ENCODE measurements at regions not wholly inside any gene's neighbourhood (a gene's known extent, or its start where the extent isn't known, plus 50 kb on each side); places are given as distances from the start of the nearest gene placed in this dataset.

DNA sequence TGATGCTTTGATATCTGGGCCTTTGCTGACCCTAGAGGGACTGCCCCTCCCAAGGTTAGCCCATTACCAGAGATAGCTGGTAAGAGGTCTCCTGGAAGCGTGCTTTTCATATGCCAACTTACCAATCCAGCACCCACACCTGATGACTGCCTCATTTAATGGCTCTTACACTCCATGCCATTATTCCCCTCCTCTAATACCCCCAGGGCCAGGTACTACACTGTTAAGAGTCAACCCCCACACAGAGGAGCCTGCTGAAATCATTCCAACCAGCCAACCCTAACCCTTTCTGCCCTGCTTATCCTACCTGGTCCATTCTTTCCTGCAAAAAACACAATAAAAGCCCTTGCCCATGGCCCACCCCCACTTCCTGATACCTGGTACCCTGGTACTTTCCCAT lies 736.8 kb upstream of the SLC35B3 start:
- ATAC-seq (replicated peaks) (no peak), DNase-seq (no peak)
- no peaks in the 10 kb centered on the region for H3K36me3 Mint-ChIP-seq (ENCODE audit: insufficient read depth)
- H3K4me1 Mint-ChIP-seq (ENCODE audit: low read depth in 2 of 2): no peaks in the 10 kb centered on the region
- no peaks in the 10 kb centered on the region for H3K27me3 Mint-ChIP-seq
- H3K27ac Mint-ChIP-seq: no peak overlapping the region
- peaks cover 15 to 21% of the 10 kb centered on the region in 2 donors for H3K9me3 Mint-ChIP-seq
- H3K4me3 Mint-ChIP-seq: no peak overlapping the region

DNA sequence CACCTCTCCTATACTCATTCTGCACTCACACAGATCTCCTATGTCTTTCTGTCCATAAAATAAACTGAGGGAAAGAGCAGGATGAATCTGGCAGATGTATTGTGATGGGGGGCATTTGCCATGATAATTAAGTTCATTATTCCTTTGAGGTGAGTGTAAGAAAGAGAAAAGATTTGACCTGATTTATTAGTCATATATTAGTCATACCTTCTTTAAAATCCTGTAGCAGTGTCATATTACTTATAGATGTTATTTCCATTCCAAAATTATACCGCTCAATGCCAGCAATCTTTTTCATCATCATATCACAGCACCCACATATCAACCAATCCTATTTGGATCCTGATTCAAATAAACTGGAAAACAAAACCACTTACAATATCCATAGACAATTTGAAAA lies 733.3 kb upstream of the SLC35B3 start:
- ATAC-seq (replicated peaks) (no peak), DNase-seq (no peak)
- Mint-ChIP-seq H3K27ac (no peak overlapping the region), H3K27me3 (no peaks in the 10 kb centered on the region), H3K36me3 (ENCODE audit: insufficient read depth) (no peaks in the 10 kb centered on the region), H3K4me1 (ENCODE audit: low read depth in 2 of 2) (no peaks in the 10 kb centered on the region), H3K4me3 (no peak overlapping the region), H3K9me3 (peaks cover 9 to 11% of the 10 kb centered on the region in 2 donors)

DNA sequence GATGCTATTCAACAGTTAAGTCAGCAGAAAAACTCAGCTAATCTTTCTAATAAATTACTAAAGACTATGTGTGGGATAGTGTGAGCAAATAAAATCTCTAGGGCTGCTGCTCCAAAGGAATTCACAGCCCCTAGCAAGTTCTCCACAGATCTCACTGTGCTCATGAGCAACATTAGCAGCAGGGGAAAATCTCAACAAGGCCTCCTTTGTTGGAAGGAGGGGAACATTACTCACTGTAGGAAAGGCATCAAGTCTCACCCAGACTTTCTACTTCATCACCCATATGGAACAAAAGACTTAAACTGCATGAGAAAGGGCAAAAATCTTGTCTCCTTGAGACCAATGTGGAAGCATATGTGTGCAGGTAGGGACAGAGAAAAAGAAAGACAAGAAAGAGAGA lies 726.4 kb upstream of the SLC35B3 start:
- H3K27ac Mint-ChIP-seq: no peak overlapping the region

DNA sequence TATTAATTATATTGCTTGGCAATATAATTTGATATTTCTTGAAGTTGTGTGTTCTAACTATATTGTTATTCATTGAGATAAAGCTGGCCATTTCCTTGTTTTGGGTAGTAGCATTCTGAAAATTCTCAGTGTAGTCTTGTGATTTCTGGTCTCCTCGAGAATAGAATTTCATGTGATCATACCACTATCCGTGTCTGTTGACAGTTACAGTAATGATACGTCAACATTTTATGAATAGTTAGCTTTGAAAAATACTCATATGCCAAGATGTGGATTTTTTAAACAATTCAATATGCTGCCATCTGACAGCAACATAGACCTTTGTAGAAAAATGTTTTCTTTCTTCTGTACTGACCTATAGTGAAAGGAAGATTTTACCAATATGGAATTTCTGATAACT lies 723.7 kb upstream of the SLC35B3 start:
- DNase-seq: no peak
- H3K27me3 Mint-ChIP-seq: no peaks in the 10 kb centered on the region
- peaks cover 13 to 16% of the 10 kb centered on the region in 2 donors for H3K9me3 Mint-ChIP-seq
- H3K36me3 Mint-ChIP-seq (ENCODE audit: insufficient read depth): no peaks in the 10 kb centered on the region
- ATAC-seq (replicated peaks): no peak
- no peaks in the 10 kb centered on the region for H3K4me1 Mint-ChIP-seq (ENCODE audit: low read depth in 2 of 2)
- no peak overlapping the region for H3K27ac Mint-ChIP-seq
- no peak overlapping the region for H3K4me3 Mint-ChIP-seq

More for the DNA sequence above, 726.4 kb upstream of the SLC35B3 start:
- no peaks in the 10 kb centered on the region for H3K36me3 Mint-ChIP-seq (ENCODE audit: insufficient read depth)
- no peaks in the 10 kb centered on the region for H3K4me1 Mint-ChIP-seq (ENCODE audit: low read depth in 2 of 2)
- DNase-seq: no peak
- no peak overlapping the region for H3K4me3 Mint-ChIP-seq
- ATAC-seq (replicated peaks): no peak
- H3K27me3 Mint-ChIP-seq: no peaks in the 10 kb centered on the region
- peaks cover 11 to 16% of the 10 kb centered on the region in 2 donors for H3K9me3 Mint-ChIP-seq

DNA sequence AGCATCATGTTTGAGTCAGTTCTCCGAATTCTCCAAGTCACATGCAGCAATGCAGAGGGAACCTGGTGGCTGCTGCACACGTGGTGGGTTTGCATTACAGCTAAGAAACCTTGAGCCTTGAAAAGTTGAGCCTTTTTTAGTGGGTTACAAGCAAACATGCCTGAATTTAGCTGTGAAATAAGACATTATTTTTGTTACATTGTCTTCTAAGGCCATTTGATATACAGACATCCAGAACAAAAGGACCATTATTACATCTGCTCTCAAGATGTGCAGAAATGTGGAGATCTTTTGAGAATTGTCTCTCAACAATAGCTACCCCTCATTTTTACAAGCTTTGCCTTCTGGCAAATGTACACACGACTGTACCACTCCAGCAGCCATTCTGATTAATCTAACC lies 720.5 kb upstream of the SLC35B3 start:
- Mint-ChIP-seq H3K4me1 (ENCODE audit: low read depth in 2 of 2) (no peaks in the 10 kb centered on the region), H3K4me3 (no peak overlapping the region), H3K36me3 (ENCODE audit: insufficient read depth) (no peaks in the 10 kb centered on the region), H3K27me3 (no peaks in the 10 kb centered on the region), H3K9me3 (peaks cover 2 to 14% of the 10 kb centered on the region in 2 donors), H3K27ac (no peak overlapping the region)
- ATAC-seq (replicated peaks) (no peak), DNase-seq (no peak)

DNA sequence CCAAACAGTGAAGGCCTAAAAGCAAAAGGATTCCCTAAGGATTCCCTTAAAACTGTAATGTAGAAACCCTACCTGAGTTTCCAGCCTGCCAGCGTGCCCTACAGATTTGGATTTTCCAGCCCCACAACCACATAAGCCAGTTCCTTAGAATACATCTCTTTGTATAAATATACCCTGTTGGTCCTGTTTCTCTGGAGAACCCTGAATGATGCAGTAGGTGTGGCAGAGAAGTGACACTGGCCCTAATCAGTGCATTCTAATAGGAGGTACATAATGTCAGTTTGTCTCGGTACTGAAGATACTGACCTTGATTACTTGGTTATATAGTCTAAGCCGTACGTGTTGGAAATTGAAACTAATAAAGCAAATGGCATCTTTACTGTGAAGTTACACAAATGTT lies 707.8 kb upstream of the SLC35B3 start:
- H3K4me3 Mint-ChIP-seq: no peak overlapping the region
- H3K36me3 Mint-ChIP-seq (ENCODE audit: insufficient read depth): peaks cover 4% of the 10 kb centered on the region
- H3K4me1 Mint-ChIP-seq (ENCODE audit: low read depth in 2 of 2): no peaks in the 10 kb centered on the region
- H3K9me3 Mint-ChIP-seq: peaks cover 13 to 22% of the 10 kb centered on the region in 2 donors
- H3K27ac Mint-ChIP-seq: no peak overlapping the region
- DNase-seq (no peak), ATAC-seq (replicated peaks) (no peak)
- H3K27me3 Mint-ChIP-seq: no peaks in the 10 kb centered on the region

DNA sequence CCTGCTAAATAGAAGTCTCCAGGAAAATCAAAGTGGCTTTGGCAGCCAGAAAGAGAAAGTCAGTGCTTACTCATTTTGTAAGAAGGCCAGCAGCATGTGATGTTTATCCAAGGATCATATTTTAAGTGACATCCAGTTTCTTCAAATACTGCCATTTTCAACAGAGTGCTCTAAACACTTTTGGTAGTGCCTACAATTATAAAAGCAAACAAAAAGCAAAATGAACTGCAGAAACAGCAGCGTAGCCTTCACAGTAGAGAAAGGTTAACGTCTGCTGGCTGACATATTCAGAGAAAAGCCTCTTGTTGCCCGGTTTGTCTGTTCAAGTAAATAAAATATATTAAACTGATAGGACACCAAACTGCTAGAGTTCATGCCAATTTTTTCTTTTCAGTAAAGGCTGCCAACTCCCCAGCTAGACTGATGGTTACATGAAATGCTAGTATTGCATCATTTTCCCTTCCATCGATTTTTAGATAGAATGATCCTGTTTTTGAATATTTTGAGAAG lies 705.7 kb upstream of the SLC35B3 start:
- no peak overlapping the region for H3K27ac Mint-ChIP-seq
- no peak for DNase-seq

DNA sequence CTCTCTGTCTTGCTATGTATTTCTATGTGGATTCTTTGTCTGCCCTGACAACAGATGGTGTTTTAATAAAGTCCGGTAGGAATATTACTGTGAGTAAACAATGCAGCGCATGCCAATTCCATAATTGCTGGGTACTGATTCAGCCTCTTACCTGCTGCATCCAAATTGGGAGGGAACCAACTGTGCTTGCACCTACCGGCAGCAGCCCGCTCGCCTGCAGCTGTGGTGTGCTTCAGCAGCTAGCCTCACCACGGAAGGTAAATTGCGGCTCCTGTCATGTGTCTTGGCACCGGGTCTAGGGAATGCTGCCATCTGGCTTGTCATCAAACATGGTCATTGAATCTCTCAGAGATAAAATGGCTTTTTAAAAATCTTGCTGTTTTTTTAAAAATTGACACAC lies 704.8 kb upstream of the SLC35B3 start:
- Mint-ChIP-seq H3K36me3 (ENCODE audit: insufficient read depth) (peaks cover 4% of the 10 kb centered on the region), H3K27ac (no peak overlapping the region), H3K9me3 (peaks cover 10 to 30% of the 10 kb centered on the region in 2 donors), H3K4me1 (ENCODE audit: low read depth in 2 of 2) (no peaks in the 10 kb centered on the region), H3K4me3 (no peak overlapping the region), H3K27me3 (no peaks in the 10 kb centered on the region)
- ATAC-seq (replicated peaks) (no peak), DNase-seq (no peak)

More for the DNA sequence above, 705.7 kb upstream of the SLC35B3 start:
- H3K4me3 Mint-ChIP-seq: no peak overlapping the region
- H3K27me3 Mint-ChIP-seq: no peaks in the 10 kb centered on the region
- H3K4me1 Mint-ChIP-seq (ENCODE audit: low read depth in 2 of 2): no peaks in the 10 kb centered on the region
- H3K36me3 Mint-ChIP-seq (ENCODE audit: insufficient read depth): peaks cover 4% of the 10 kb centered on the region
- H3K9me3 Mint-ChIP-seq: peaks cover 10 to 30% of the 10 kb centered on the region in 2 donors
- no peak for ATAC-seq (replicated peaks)

DNA sequence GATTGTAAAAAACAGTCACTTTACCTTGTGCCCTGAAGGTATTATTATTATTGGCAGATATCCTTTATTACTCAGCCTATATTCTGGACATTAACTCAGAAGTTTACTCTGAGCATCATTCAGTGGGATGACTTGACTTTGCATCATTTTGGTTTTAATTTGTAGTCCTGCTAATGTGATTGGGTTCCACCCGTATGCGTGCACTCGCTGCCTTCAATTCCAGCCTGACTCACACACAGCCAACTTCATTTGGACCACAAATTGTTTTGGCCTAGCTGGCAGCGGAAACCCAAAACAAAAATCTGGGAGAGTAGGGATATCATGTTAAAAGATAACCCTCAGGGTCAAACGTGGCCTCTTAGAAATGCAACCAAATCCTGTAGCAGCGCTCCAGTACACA lies 704.4 kb upstream of the SLC35B3 start:
- Mint-ChIP-seq H3K27me3 (no peaks in the 10 kb centered on the region), H3K9me3 (peaks cover 8 to 28% of the 10 kb centered on the region in 2 donors), H3K4me1 (ENCODE audit: low read depth in 2 of 2) (no peaks in the 10 kb centered on the region), H3K27ac (no peak overlapping the region), H3K4me3 (no peak overlapping the region), H3K36me3 (ENCODE audit: insufficient read depth) (peaks cover 4% of the 10 kb centered on the region)
- DNase-seq: no peak
- no peak for ATAC-seq (replicated peaks)

DNA sequence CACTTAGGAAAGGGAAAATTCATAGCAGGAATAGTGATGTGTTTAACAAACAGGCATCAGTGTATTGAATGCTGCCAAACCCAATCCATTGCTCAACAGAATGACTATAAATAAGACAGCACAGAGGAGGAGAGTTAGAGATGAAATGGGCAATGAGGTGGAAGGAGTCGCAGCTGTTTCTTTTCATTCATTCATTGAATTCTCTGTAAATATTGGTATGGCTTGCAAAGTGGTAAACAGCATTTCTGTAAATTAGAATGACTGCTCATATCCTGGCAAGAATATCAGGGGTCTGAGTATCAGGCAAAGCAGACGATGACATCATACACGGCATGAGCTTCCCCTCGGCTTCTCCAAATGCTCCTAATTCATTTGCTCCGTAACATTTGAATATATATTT lies 703.6 kb upstream of the SLC35B3 start:
- no peaks in the 10 kb centered on the region for H3K4me1 Mint-ChIP-seq (ENCODE audit: low read depth in 2 of 2)
- no peak for ATAC-seq (replicated peaks)
- no peaks in the 10 kb centered on the region for H3K27me3 Mint-ChIP-seq
- H3K4me3 Mint-ChIP-seq: no peak overlapping the region
- H3K9me3 Mint-ChIP-seq: peaks cover 6 to 24% of the 10 kb centered on the region in 2 donors
- no peak for DNase-seq
- no peak overlapping the region for H3K27ac Mint-ChIP-seq
- peaks cover 4% of the 10 kb centered on the region for H3K36me3 Mint-ChIP-seq (ENCODE audit: insufficient read depth)

DNA sequence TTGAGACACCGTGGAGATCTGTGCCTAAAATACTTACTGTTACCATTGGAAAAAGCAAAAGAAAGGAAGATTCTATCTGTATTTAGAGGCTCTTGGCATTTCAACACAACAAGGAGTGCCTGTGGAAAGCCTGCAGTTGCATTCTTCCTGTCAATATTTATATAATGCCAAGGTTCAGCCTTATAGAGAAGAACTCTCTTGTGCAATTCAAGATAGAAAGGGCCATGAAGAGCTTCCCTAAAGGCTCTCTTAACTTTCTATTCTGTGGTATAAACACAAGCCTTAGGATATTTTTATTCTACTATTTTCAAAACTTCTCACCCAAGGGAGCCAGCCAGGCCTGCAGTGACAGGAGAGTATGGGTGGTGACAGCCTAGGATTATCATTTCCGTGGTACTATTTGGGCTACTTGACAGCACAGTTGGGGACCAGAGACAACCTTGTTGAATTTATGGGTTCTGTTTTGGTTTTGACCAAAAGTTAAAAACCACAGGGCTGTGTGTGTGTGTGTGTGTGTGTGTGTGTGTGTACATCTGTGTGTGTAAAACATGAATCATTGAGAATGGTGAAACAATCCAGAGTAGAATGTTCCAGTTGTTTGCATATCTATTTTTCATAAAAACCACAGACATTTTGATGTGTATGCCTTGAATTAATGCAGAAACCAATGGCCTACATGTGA lies 700.9 kb upstream of the SLC35B3 start:
- no peaks in the 10 kb centered on the region for H3K36me3 Mint-ChIP-seq (ENCODE audit: insufficient read depth)
- DNase-seq (no peak), ATAC-seq (replicated peaks) (no peak)
- no peaks in the 10 kb centered on the region for H3K27me3 Mint-ChIP-seq
- no peak overlapping the region for H3K4me3 Mint-ChIP-seq
- no peaks in the 10 kb centered on the region for H3K4me1 Mint-ChIP-seq (ENCODE audit: low read depth in 2 of 2)
- H3K27ac Mint-ChIP-seq: no peak overlapping the region
- peaks cover 4 to 16% of the 10 kb centered on the region in 2 donors for H3K9me3 Mint-ChIP-seq

DNA sequence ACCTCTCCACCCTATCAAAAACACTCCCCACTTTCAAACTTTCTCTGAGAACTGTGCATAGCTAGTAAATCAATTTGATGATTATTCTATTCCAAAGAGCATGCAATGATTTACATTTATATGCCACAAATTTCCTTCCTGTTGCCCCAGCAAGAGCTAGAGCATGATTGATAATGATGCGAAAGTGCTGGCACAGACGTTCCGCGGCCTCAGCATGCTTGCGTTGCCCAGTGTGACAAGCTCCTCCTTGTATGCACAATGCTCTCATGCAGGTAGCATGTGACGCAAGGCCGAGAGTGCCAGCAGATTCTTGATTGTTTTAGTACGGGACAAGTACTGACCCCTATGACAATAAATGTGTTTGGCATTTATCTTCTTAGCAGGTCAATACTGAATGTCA lies 696.3 kb upstream of the SLC35B3 start:
- ATAC-seq (replicated peaks): no peak
- Mint-ChIP-seq H3K36me3 (ENCODE audit: insufficient read depth) (no peaks in the 10 kb centered on the region), H3K9me3 (no peaks in the 10 kb centered on the region), H3K27me3 (no peaks in the 10 kb centered on the region), H3K4me3 (no peak overlapping the region), H3K27ac (no peak overlapping the region), H3K4me1 (ENCODE audit: low read depth in 2 of 2) (no peaks in the 10 kb centered on the region)
- no peak for DNase-seq

DNA sequence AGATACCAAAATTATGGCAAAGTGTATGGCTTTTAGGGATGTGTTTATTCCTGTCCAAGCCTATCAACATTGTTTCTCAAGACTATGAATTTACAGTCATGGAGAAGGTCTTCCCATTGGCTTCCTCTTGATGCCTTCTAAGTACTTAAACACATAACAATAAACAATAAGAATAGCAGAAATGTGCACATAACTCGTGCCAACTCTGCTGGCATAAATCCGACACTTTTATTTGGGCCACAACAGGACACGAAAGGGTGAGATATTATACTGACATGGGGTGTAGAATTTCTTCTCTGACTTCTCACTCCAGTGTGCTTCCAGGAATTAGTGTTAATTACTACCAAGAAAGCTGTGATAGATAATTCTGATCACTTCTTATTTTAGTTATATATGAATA lies 695.9 kb upstream of the SLC35B3 start:
- Mint-ChIP-seq H3K27me3 (no peaks in the 10 kb centered on the region), H3K36me3 (ENCODE audit: insufficient read depth) (no peaks in the 10 kb centered on the region), H3K9me3 (no peaks in the 10 kb centered on the region), H3K4me3 (no peak overlapping the region), H3K27ac (no peak overlapping the region), H3K4me1 (ENCODE audit: low read depth in 2 of 2) (no peaks in the 10 kb centered on the region)
- DNase-seq: no peak
- no peak for ATAC-seq (replicated peaks)

DNA sequence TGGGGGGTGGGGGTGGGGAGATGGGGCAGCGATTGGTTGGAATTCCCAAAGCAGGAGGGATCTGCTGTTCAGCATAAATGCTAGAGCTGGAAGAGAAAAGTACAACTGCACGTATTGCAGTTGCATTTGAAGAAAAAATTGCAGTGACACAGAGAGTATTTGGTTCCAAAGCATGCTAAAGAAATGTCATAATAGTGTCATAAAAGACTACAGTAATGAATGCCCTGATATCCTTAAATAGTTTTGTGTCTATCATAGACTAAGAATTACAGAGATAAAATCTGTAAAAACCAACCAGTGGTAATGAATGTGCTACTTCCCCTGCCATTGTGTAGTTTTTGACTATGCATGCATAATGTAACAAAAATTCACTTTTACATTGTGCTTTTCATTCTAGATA lies 693.6 kb upstream of the SLC35B3 start:
- H3K27ac Mint-ChIP-seq: no peak overlapping the region
- H3K9me3 Mint-ChIP-seq: peaks cover 0 to 5% of the 10 kb centered on the region in 2 donors
- no peak overlapping the region for H3K4me3 Mint-ChIP-seq
- no peaks in the 10 kb centered on the region for H3K36me3 Mint-ChIP-seq (ENCODE audit: insufficient read depth)
- H3K27me3 Mint-ChIP-seq: no peaks in the 10 kb centered on the region
- no peaks in the 10 kb centered on the region for H3K4me1 Mint-ChIP-seq (ENCODE audit: low read depth in 2 of 2)
- no peak for DNase-seq
- ATAC-seq (replicated peaks): no peak

Measured in effector memory CD8-positive, alpha-beta T cell (primary cell).